ENCODE measurements at regions not wholly inside any gene's neighbourhood (a gene's known extent, or its start where the extent isn't known, plus 50 kb on each side); places are given as distances from the start of the nearest gene placed in this dataset.
"Not testable (repeated sequence)": the region's sequence is repeated elsewhere in the genome, so short reads cannot be mapped to it uniquely, and the experiment has no call there.

DNA sequence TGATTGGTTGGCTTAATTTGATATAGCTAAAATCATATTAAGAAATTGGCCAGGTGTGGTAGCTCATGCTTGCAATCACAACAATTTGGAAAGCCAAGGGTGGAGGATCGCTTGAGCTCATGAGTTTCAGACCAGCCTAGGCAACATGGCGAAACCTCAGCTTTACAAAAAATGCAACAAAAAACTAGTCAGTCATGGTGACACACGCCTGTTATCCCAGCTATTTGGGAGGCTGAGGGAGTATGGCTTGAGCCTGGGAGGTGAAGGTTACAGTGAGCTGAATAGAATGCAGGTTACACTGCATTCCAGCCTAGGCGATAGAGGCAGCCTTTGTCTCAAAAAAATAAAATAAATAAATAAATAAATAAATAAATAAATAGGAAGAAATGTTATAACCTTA is 1579.6 kb upstream of the SLC10A2 start:
- no peaks in the 10 kb centered on the region for H3K27me3 ChIP-seq (ENCODE audit: control insufficient read depth, insufficient read depth, low read length)
- no peaks in the 10 kb centered on the region for H3K9me3 ChIP-seq (ENCODE audit: control insufficient read depth, insufficient read depth, low read length)
- no peaks in the 10 kb centered on the region for H3K4me1 ChIP-seq (ENCODE audit: control insufficient read depth, insufficient read depth, low read length)
- WGBS (ENCODE audit: insufficient coverage), result no CpG with 5 or more reads among the region's 4 CpGs
- no peak for DNase-seq (ENCODE audit: low read depth in 4 of 6, low spot score in 6 of 6)
- H3K4me3 ChIP-seq (ENCODE audit: low read depth, low read length), result no peak overlapping the region
- no peak overlapping the region for H3K27ac ChIP-seq (ENCODE audit: low read depth, low read length)
- H3K36me3 ChIP-seq (ENCODE audit: control insufficient read depth, insufficient read depth, low read length), result no peaks in the 10 kb centered on the region

DNA sequence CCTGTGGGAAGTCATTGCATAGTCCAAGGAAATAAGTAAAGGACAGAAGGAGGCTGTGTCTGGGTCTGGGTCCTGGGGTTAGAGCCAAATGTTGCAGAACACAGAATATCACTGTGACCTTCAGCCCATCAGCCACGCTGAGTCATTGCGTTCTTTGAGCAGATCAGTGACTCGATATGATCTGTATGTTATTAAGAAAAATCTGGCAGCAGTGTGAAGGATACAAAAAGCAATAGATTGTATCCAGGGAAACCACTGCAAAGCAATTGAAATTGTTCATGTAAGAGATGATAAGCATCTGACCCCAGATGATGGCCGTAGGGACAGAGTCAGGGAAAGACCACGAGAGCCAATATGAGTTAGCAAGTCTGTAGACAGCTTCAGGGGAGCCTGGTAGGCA is 1575.1 kb upstream of the SLC10A2 start:
- DNase-seq (ENCODE audit: low read depth in 4 of 6, low spot score in 6 of 6), result no peak
- Histone ChIP-seq H3K27me3 (ENCODE audit: control insufficient read depth, insufficient read depth, low read length) (no peaks in the 10 kb centered on the region), H3K9me3 (ENCODE audit: control insufficient read depth, insufficient read depth, low read length) (no peaks in the 10 kb centered on the region), H3K4me3 (ENCODE audit: low read depth, low read length) (no peak overlapping the region), H3K27ac (ENCODE audit: low read depth, low read length) (no peak overlapping the region), H3K36me3 (ENCODE audit: control insufficient read depth, insufficient read depth, low read length) (no peaks in the 10 kb centered on the region), H3K4me1 (ENCODE audit: control insufficient read depth, insufficient read depth, low read length) (no peaks in the 10 kb centered on the region)
- WGBS (ENCODE audit: insufficient coverage), result 92% methylated on average over 5 of the region's 5 CpGs

DNA sequence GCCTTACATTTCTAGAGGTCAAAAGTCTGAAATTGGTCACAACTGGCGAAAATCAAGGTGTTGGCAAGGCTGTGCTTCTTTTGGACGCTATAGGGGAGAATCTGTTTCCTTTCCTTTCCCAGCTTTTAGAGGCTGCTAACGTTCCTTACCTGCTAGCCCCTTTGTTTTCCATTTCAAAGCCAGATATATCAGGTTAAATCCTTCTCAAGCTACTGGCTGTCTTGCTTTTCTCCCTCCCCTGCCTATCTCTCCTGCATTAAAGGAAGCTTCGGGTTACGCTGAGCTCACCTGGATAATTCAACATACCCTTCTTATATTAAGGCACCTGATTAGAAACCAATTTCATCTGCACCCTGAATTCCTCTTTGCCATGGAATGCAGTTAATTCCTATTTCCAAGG is 1569.7 kb upstream of the SLC10A2 start:
- Histone ChIP-seq H3K4me1 (ENCODE audit: control insufficient read depth, insufficient read depth, low read length) (no peaks in the 10 kb centered on the region), H3K9me3 (ENCODE audit: control insufficient read depth, insufficient read depth, low read length) (no peaks in the 10 kb centered on the region), H3K4me3 (ENCODE audit: low read depth, low read length) (no peak overlapping the region), H3K27ac (ENCODE audit: low read depth, low read length) (no peak overlapping the region), H3K27me3 (ENCODE audit: control insufficient read depth, insufficient read depth, low read length) (no peaks in the 10 kb centered on the region), H3K36me3 (ENCODE audit: control insufficient read depth, insufficient read depth, low read length) (no peaks in the 10 kb centered on the region)
- no peak for DNase-seq (ENCODE audit: low read depth in 4 of 6, low spot score in 6 of 6)
- WGBS (ENCODE audit: insufficient coverage), result 83% methylated on average over 5 of the region's 5 CpGs

DNA sequence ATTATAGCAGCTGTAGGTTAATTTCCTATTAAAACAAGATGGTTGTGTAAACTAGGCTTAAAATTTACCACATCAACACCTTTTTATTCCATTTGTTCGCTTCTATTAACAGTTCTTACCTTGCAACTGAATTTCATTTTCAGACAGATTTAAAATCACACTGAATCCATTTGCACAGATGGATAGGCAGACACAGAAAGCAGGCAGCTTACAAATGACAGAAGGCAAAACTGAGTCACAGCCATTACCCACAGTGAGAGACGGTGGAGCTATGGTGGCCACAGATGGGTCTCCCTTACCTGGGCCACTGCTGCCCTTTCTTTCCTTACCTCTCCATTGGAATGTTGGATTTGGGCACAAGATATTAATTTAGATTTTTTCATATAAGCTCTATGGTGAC is 1567.8 kb upstream of the SLC10A2 start:
- 100% methylated on average over 1 of the region's 2 CpGs for WGBS (ENCODE audit: insufficient coverage)
- DNase-seq (ENCODE audit: low read depth in 4 of 6, low spot score in 6 of 6), result peak in 1 of 6 donors; percentile 70
- no peak overlapping the region for H3K27ac ChIP-seq (ENCODE audit: low read depth, low read length)
- no peak overlapping the region for H3K4me3 ChIP-seq (ENCODE audit: low read depth, low read length)
- no peaks in the 10 kb centered on the region for H3K9me3 ChIP-seq (ENCODE audit: control insufficient read depth, insufficient read depth, low read length)
- no peaks in the 10 kb centered on the region for H3K27me3 ChIP-seq (ENCODE audit: control insufficient read depth, insufficient read depth, low read length)
- no peaks in the 10 kb centered on the region for H3K36me3 ChIP-seq (ENCODE audit: control insufficient read depth, insufficient read depth, low read length)
- no peaks in the 10 kb centered on the region for H3K4me1 ChIP-seq (ENCODE audit: control insufficient read depth, insufficient read depth, low read length)

DNA sequence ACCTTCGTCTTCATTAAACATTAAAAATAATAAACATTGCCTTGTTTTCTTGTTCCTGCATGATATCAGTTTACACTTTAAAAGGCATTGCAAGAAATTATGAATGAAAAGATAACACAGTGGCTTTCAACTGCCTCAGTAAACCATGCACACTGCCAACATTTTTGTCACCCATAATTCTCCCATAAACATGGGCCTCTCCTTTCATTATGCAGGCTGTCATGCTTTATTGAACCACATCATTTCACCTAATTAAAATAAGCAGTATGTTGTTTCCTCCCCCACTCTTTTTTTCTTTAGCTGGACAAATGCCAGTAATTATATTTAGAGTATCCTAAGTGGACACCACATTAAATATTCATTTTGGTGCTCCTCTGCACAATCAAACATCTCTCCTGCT is 1566.5 kb upstream of the SLC10A2 start:
- Histone ChIP-seq H3K9me3 (ENCODE audit: control insufficient read depth, insufficient read depth, low read length) (no peaks in the 10 kb centered on the region), H3K27ac (ENCODE audit: low read depth, low read length) (no peak overlapping the region), H3K4me3 (ENCODE audit: low read depth, low read length) (no peak overlapping the region), H3K4me1 (ENCODE audit: control insufficient read depth, insufficient read depth, low read length) (no peaks in the 10 kb centered on the region), H3K27me3 (ENCODE audit: control insufficient read depth, insufficient read depth, low read length) (no peaks in the 10 kb centered on the region), H3K36me3 (ENCODE audit: control insufficient read depth, insufficient read depth, low read length) (no peaks in the 10 kb centered on the region)
- DNase-seq (ENCODE audit: low read depth in 4 of 6, low spot score in 6 of 6), result peak in 2 of 6 donors; percentile 32 to 37
- WGBS (ENCODE audit: insufficient coverage), result no CpG with 5 or more reads among the region's 1 CpG

DNA sequence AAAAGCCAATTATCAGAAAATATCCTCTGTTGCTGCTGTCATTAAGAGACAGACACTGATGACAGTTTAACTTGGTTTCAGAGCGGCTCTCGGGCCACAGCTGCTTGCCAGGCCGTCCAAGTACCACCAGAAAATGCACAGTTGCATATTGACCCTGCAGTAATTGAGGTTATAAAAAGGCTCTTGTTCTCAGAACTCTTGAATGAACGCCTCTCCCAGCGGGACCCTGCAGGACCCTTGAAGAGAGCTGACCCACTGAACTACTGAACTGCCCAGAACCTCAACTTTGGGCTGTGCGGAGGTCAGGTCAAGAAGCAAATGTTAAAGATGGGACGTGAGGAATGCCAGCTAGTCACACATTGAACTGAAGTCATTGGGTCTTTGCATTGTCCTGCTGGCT is 1559.0 kb upstream of the SLC10A2 start:
- no peak overlapping the region for H3K27ac ChIP-seq (ENCODE audit: low read depth, low read length)
- H3K4me1 ChIP-seq (ENCODE audit: control insufficient read depth, insufficient read depth, low read length), result no peaks in the 10 kb centered on the region
- DNase-seq (ENCODE audit: low read depth in 4 of 6, low spot score in 6 of 6), result peak in 1 of 6 donors; percentile 34
- H3K27me3 ChIP-seq (ENCODE audit: control insufficient read depth, insufficient read depth, low read length), result no peaks in the 10 kb centered on the region
- 41% methylated on average over 7 of the region's 7 CpGs for WGBS (ENCODE audit: insufficient coverage)
- H3K36me3 ChIP-seq (ENCODE audit: control insufficient read depth, insufficient read depth, low read length), result no peaks in the 10 kb centered on the region
- H3K4me3 ChIP-seq (ENCODE audit: low read depth, low read length), result no peak overlapping the region
- no peaks in the 10 kb centered on the region for H3K9me3 ChIP-seq (ENCODE audit: control insufficient read depth, insufficient read depth, low read length)

DNA sequence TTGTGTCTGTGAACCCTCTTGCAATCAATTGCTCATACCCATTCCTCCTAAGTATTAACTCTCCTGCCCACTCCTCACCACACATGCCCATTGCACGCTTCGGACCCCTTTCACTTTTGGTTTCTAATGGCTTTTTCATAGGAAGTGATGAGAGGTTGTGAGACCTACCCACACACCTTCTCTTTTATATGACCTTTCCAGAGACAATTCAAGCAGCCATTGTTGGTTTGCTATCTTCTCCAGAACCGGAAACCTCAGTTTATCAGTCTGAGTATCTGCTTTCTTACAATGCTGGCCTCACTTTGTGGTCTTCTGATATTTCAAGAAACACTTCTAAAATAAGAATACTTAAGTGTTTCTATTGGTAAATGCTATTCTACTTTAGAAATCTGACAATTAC is 1550.8 kb upstream of the SLC10A2 start:
- no peaks in the 10 kb centered on the region for H3K4me1 ChIP-seq (ENCODE audit: control insufficient read depth, insufficient read depth, low read length)

DNA sequence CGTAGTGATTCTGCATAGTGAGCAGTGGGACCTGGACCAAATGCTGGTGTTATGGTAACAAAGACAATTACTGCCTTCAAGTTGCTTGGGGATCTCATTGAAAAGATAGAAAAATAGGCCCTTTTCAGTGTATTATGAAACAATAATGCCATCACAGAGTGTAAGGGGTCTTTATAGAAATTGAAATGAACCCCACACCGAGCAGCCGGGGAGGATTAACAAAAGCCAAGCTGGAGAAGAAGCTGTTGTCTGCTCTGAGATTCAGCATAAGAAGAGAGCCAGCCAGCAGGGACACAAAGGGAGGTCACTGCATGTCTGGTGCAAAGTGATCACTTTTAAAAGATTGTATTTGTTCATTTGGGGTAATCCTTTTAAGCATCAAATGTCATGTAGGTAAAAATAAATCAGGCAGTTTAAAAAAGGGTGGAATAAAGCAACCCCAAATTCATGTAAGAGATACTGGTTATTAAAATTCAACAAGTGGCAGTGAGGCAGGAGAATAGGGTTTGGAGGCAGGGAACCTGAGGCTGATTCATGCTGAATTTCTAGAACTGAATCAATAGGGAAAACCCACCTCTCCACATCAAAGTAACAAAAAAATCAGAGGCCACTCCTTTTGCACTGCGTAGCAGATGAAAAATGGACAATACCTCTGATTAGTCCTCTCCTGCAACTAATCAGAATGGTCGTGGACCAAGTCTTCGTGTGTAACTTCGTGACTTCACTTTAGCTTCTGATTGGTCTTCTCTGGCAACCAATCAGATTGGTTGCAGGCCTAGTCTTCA is 1548.3 kb upstream of the SLC10A2 start:
- H3K4me1 ChIP-seq (ENCODE audit: control insufficient read depth, insufficient read depth, low read length), result no peaks in the 10 kb centered on the region
- no peaks in the 10 kb centered on the region for H3K27me3 ChIP-seq (ENCODE audit: control insufficient read depth, insufficient read depth, low read length)
- H3K9me3 ChIP-seq (ENCODE audit: control insufficient read depth, insufficient read depth, low read length), result peaks cover 6% of the 10 kb centered on the region
- DNase-seq (ENCODE audit: low read depth in 4 of 6, low spot score in 6 of 6), result no peak
- no peak overlapping the region for H3K27ac ChIP-seq (ENCODE audit: low read depth, low read length)
- no peaks in the 10 kb centered on the region for H3K36me3 ChIP-seq (ENCODE audit: control insufficient read depth, insufficient read depth, low read length)
- no peak overlapping the region for H3K4me3 ChIP-seq (ENCODE audit: low read depth, low read length)
- 64% methylated on average over 5 of the region's 7 CpGs for WGBS (ENCODE audit: insufficient coverage)

More for the DNA sequence above, 1550.8 kb upstream of the SLC10A2 start:
- peaks cover 6% of the 10 kb centered on the region for H3K9me3 ChIP-seq (ENCODE audit: control insufficient read depth, insufficient read depth, low read length)
- DNase-seq (ENCODE audit: low read depth in 4 of 6, low spot score in 6 of 6), result no peak
- no peak overlapping the region for H3K27ac ChIP-seq (ENCODE audit: low read depth, low read length)
- no peaks in the 10 kb centered on the region for H3K36me3 ChIP-seq (ENCODE audit: control insufficient read depth, insufficient read depth, low read length)
- no CpG with 5 or more reads among the region's 3 CpGs for WGBS (ENCODE audit: insufficient coverage)
- H3K27me3 ChIP-seq (ENCODE audit: control insufficient read depth, insufficient read depth, low read length), result no peaks in the 10 kb centered on the region
- no peak overlapping the region for H3K4me3 ChIP-seq (ENCODE audit: low read depth, low read length)

DNA sequence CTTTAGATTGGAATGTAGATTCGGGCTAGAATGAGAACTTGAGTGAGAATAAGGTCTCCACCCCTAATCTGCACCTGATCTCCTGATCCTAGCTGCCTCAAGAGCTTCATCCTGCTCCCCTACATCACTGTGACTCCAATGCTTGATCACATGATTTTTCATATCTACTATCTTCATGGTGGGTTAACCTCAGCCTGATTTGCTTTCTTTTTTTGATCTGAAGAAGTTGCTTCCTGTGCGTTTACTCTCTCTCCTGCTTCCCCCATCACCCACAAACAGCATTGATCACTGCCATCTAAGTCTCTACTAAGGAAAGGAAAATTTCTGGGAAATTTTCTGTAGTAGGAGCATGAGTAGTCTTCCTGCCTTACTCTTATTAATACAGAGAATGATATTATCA is 1542.1 kb upstream of the SLC10A2 start:
- Histone ChIP-seq H3K4me1 (ENCODE audit: control insufficient read depth, insufficient read depth, low read length) (no peaks in the 10 kb centered on the region), H3K27me3 (ENCODE audit: control insufficient read depth, insufficient read depth, low read length) (no peaks in the 10 kb centered on the region), H3K27ac (ENCODE audit: low read depth, low read length) (no peak overlapping the region), H3K9me3 (ENCODE audit: control insufficient read depth, insufficient read depth, low read length) (no peaks in the 10 kb centered on the region), H3K36me3 (ENCODE audit: control insufficient read depth, insufficient read depth, low read length) (no peaks in the 10 kb centered on the region), H3K4me3 (ENCODE audit: low read depth, low read length) (no peak overlapping the region)
- DNase-seq (ENCODE audit: low read depth in 4 of 6, low spot score in 6 of 6), result no peak
- no CpG with 5 or more reads among the region's 2 CpGs for WGBS (ENCODE audit: insufficient coverage)

DNA sequence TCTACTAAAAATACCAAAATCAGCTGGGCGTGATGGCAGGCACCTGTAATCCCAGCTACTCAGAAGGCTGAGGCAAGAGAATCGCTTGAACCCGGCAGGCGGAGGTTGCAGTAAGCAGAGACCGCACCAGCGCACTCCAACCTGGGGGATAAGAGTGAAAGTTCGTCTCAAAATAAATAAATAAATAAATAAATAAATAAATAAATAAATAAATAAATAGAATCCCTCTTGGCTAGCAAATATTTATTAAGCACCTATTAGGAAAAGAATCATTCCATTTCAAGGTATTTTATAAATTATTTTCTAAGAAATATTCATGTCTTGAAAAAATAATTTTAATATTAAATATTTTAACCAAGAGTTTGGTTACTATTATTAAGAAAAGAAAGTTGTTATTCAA is 1539.2 kb upstream of the SLC10A2 start:
- H3K27me3 ChIP-seq (ENCODE audit: control insufficient read depth, insufficient read depth, low read length); H3K9me3 ChIP-seq (ENCODE audit: control insufficient read depth, insufficient read depth, low read length); H3K27ac ChIP-seq (ENCODE audit: low read depth, low read length); H3K4me3 ChIP-seq (ENCODE audit: low read depth, low read length); DNase-seq (ENCODE audit: low read depth in 4 of 6, low spot score in 6 of 6); H3K4me1 ChIP-seq (ENCODE audit: control insufficient read depth, insufficient read depth, low read length); H3K36me3 ChIP-seq (ENCODE audit: control insufficient read depth, insufficient read depth, low read length): not testable (repeated sequence)
- no CpG with 5 or more reads among the region's 7 CpGs for WGBS (ENCODE audit: insufficient coverage)
